NCI-H146 (cell line): ENCODE measurements at regions not wholly inside any gene's neighbourhood (a gene's known extent, or its start where the extent isn't known, plus 50 kb on each side); places are given as distances from the start of the nearest gene placed in this dataset.
"Not testable (repeated sequence)": the region's sequence is repeated elsewhere in the genome, so short reads cannot be mapped to it uniquely, and the experiment has no call there.

Experiments
- DNase-seq: peaks from one replicate; lab custom pipeline; 2025; lab: John Stamatoyannopoulos, UW

DNA sequence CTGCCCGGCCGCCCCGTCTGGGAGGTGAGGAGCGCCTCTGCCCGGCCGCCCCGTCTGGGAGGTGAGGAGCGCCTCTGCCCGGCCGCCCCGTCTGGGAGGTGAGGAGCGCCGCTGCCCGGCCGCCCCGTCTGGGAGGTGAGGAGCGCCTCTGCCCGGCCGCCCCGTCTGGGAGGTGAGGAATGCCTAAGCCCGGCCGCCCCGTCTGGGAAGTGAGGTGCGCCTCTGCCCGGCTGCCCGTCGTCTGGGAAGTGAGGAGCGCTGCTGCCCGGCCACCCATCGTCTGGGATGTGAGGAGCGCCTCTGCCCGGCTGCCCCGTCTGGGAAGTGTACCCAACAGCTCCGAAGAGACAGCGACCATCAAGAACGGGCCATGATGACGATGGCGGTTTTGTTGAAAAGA, 136.6 kb upstream of the PROKR2 start:
- not testable (repeated sequence) for DNase-seq

DNA sequence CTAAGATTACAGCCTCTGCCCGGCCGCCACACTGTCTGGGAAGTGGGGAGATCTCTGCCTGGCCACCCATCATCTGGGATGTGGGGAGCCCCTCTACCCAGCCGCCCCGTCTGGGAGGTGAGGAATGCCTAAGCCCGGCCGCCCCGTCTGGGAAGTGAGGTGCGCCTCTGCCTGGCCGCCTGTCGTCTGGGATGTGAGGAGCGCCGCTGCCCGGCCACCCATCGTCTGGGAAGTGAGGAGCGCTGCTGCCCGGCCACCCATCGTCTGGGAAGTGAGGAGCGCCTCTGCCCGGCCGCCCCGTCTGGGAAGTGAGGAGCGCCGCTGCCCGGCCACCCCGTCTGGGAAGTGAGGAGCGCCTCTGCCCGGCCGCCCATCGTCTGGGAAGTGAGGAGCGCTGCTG, 135.9 kb upstream of the PROKR2 start:
- DNase-seq, result not testable (repeated sequence)

DNA sequence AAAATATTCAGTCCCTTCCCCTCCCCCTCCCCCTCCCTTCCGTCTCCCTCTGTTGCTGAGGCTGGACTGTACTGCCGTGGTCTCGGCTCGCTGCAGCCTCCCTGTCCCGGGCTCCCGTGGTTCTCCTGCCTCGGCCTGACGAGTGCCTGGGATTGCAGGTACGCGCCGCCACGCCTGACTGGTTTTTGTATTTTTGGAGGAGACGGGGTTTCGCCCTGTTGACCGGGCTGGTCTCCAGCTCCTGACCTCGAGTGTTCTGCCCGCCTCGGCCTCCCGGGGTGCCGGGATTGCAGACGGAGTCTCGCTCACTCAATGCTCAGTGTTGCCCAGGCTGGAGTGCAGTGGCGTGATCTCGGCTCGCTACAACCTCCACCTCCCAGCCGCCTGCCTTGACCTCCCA, 135.5 kb upstream of the PROKR2 start:
- DNase-seq, result not testable (repeated sequence)

DNA sequence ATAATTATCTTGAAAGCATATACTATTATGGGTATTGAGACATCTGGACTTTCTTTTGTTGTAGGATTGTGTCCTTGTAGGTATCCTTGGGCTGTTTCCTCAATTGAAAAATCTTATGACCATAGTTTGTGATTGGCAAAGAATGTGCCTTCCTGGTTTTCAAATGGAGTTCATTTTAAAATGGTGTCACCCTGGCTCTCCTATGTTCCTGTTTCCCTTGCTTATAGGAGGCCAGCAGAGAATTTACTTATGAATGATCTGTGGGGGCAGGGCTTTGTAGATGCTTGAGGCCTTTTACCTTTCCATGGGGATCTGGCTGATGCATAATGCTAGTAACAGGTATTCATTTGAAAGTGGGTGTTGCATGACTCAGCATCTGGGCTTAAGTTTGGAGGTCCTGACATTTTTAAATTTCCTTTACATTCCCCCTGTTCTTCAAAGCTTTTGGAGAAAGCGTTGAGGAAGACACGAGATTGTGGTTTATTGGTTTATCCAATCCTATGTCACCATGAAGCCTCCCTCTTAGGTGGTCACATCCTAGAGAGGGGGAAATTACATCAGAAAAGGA, 135.0 kb upstream of the PROKR2 start:
- no peak for DNase-seq

DNA sequence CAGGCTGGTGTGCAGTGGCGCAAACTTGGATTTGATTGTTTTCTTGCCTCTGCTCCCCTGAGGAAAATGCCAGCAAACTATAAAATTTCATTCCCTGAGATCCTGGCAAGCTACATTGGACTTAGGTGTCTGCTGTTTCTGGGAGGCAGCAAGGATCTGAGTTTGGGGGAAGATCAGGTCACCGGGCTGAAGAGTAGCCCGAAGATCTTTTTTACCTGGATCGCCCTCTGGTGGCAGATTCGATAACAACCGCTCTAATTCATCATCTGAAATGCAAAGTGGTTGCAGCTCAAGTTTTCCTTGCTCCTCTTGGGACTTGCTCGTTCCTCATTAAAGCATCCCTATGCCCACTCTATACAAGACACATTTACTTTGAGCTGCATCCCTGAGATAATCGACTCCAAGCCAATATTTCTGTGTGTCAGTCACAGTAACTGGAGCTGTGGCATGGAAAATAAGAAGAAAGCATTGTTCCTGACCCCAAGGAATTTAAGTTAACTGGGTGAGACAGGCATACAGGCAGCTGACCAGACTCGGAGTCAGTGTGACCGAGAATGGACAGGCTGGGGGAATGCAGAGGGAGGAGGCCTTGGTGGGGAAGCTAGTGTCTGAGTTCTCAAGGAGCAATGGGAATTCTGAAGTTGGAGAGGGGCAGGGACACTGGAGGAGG, 131.8 kb upstream of the PROKR2 start:
- peak; percentile 37 for DNase-seq

DNA sequence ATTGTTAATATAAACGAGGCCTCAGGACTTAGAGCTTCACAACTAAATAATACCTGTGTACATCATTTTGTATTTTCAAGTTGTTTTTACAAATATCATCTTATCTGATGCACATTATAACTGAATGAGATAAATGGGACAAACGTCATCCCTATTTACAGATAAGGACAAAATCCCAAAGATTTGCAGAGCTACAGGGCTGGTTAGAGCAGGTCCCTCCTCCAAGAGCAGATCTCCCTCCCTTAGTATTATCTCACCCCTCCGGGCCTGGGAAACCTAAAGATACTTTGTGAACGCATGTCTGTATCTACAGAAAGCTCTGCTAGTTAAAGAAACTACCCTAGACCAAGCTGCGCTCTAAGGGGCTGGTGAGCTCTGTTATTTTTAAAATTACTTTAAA, 130.4 kb upstream of the PROKR2 start:
- DNase-seq, result no peak

DNA sequence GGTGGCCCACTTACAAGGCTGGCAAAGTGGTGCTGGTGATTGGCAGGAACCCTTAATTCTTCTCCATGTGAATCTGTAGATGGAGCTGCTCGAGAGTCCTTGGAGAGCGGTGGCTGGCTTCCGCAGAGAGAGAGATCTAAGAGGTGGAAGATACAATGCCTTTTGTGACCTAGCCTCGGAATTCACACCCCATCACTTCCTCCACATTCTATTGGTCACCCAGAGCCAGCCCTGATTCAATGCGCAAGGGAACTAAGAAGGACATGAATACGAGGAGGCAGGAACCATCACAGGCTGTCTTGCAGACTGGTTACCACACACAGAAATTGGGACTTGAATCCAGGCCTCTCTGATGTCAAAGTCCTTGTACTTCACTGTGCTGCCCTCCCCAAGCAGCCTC, 128.9 kb upstream of the PROKR2 start:
- DNase-seq, result no peak

DNA sequence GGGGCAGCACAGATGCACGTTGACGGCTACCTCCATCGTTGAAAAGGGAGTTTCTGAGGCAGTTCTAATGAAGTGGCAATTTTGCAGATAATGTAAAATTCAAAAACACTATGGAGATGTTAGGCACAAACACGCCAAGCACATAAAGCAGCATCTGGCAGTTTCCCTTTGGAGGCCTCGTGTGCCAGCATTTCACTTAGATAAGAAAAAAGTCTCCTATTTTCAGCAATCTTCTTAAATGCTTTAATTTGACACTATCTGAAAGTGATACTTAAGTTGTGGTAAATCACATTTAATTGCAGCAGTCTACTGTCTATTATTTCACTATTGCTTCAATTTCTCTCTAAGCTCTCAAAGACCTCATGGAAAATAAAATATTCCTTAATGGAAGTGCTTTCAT, 125.3 kb upstream of the PROKR2 start:
- no peak for DNase-seq

DNA sequence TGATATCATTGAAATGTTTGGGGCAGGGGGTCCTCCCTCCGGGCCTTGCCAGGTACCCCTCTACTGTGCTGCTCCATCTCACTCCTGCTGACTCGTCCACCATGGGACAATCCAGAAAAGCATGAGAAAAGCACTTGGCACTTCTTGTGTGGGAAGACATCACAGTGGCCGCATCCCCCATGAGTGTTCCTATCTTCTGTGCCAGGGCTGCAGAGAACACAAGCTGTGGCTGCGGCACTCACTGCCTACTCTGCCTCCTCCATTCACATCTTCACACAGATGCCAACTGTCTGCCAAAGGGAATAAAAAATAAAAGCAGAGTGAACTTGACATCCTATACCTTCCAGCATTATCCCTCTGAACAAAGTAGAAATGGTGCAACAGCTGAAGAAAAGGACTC, 117.4 kb upstream of the PROKR2 start:
- DNase-seq, result no peak

DNA sequence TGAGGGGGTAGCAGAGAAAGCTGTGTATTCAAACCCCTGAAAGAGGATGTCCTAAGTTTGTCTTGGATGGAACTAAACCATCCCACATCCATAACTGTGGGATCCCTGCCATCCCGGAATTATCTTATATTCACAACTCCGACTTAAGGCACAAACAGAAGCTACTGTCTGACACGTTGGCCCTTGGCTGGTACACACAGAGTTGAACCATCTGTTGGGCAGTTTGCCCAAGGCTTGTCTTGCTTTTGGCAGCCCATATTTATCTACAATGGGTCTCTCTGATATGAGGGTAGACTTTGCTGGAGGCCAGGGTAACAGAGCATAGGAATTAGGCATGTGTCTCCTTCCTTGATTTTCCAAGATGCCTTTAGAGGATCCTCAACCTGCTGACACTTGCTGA, 116.6 kb upstream of the PROKR2 start:
- DNase-seq, result no peak

DNA sequence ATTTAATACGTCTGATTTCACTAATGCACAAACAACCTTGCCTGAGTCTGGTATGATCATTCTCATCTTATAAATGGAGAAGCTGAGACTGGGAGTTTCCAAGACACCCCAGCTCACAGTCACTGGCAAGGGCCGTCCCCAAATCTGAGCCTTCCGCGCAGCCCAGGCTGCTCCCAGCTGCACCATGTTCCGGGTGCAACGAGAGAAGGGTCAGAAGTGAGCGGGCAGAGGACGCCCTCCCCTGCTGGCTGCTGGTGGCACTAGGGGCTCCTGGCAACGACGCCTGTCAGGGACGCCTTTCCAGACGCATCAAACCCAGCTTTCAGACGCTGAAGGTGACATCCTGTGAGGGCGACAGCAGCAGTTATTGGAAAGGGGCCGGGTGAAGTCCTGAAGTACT, 115.3 kb upstream of the PROKR2 start:
- no peak for DNase-seq

DNA sequence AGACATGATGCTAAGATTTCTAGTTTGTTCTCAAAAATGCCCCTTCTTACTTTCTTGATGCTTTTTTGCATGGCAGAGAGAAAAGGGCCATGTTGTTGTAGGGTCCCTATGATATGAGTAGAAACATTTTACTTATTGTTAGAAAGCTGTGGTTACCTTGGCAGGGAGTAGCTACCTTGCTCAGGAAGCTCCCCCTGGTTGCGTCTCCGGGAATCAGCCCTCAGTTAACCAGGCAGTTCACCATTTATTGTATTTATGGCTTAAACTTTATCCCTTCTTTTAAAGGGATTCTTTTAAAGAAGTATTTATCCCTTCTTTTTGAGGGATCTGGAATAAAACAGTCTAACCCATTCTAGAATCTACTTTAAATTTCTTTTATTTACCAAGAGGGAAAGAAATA, 113.9 kb upstream of the PROKR2 start:
- no peak for DNase-seq

DNA sequence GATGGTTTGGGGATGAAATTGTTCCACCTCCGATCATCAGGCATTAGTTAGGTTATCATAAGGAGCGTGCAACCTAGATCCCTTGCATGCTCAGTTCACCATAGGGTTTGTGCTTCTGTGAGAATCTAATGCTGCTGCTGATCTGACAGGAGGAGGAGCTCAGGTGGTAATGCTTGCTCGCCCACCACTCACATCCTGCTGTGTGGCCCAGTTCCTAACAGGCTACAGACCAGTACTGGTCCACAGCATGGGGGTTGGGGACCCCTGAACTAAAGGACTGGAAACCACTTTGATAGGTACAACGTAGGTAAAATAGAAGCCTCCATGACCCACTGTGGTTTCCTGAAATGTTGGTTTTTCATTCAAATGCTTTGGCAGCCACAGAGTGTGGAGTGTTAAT, 109.3 kb upstream of the PROKR2 start:
- no peak for DNase-seq

DNA sequence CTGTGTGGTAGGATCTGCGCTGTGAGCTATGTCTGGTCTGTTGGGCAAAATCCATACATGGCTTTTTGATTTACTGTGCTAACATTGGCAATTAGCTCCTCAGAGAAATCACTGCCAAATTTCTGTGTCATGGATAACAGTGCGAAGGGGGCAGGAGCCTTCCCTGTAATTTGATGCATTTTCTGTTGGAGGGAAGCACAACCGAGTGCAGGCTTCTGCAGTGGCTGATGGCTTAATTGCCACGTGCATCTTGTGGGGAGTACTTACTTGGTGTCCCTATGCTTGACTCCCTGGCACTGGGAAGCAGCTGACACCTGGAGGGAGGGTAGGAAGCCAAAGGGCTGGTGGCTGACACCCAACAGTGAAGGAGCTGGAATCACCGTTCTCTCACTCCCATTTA, 99.3 kb upstream of the PROKR2 start:
- DNase-seq, result no peak

DNA sequence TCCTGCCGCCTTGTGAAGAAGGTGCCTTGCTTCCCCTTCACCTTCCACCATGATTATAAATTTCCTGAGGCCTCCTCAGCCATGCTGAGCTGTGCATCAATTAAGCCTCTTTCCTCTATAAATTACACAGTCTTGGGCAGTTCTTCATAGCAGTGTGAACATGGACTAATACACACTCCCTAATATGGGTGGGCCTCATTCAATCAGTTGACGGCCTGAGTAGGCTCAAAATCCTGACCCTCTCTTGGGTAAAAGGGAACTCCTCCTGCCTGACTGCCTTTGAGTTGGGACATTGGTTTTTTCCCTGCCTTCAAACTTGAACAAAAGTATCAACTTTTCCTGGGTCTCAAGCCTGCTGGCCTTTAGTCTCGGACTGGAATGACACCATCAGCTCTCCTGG, 96.6 kb upstream of the PROKR2 start:
- DNase-seq, result no peak

DNA sequence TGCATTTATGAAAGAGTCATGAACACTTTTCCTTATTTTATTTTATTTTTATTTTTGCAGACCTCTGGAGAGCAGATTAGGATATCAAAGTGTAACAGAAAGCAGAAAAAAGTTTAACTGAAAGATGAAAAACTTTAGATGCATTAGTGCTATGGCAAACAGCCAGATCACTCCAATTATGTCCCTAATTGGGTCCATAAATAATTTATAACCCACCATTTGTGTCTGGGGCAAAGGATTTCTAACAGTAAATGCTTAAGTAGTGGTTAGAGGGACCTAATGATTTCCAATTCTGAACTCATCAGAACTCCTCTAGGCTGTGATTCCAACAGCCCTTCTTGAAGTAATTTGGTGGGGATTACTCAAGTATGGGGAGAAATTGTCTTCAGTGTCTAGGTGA, 93.7 kb upstream of the PROKR2 start:
- DNase-seq, result no peak

DNA sequence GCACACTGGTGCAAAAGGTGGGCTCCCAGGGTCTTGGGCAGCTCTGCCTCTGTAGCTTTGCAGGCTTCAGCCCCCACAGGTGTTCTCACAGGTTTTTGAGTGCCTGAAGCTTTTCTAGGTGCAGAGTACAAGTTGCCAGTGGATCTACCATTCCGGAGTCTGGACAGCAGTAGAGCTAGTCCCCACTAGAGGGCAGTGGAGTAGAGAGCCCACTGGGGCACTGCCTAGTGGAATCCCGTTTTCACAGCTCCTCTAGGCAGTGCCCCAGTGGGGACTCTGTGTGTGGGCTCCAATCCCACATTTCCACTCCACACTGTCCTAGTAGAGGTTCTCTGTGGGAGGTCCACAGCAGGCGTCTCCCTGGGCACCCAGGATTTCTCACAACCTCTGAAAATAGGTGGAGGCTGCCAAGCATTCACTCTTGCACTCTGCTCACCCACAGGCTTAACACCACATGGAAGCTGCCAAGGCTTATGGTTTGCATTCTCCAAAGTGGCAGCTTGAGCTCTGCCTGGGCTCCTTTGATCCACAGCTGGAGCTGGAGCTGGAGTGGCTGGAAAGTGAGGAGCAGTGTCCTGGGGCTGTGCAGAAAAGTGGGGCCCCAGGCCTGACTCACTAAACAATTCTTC, 86.3 kb upstream of the PROKR2 start:
- peak; percentile 13 for DNase-seq

DNA sequence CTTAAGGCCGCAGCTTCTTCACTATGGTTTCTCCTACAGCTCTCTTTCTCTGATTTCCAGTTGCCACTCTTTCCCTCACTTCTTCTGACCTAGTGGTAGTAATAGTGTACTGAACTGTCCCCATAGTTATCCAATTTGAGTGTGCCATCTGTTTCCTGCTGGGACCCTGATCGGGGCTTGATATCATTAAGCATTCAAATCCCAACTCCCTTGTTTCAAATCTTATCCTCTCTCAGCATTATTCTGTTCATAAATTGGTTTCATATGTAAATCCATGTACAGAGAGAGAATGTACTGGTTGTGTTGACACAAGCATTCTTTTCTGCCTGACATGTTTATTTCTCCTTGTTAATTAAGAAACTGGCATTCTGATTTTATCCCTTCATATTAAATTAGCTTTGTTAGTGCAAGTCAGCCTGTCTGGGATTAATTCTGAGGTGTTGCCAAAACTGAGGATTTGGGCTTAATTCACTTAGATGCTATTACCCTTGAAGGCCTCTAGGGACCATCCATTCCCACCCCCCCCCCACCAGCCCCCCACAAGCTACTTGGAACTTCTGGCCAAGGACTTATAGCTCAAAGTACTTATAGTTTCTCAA, 84.6 kb upstream of the PROKR2 start:
- no peak for DNase-seq

DNA sequence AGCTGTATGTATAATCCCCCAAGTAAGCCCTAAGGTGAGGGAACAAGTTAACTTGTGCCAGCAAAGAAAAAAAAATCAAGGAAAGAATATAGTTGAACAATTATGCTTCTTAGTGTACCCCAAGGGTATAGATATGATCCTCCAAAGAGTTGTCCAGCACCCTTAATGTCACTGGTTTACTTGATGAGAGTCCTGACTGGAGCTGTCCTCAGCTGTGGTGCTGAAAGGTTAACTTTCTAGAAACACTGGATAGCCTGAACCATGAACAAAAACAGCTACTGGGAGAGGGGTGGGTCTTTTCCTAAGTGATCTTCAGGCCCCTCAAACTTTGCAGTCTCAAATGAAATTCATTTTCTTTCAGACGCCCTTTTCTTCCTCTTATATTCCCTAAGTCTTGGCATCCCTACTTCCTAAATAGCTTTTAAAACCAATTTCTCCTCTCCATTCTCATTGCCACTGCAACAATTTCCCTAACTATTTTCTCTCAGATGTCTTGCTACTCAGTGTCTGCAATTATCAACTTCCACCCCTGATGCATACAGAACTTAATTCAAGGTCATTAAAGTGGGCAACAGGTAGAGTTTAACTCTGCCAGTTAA, 83.5 kb upstream of the PROKR2 start:
- DNase-seq, result no peak

DNA sequence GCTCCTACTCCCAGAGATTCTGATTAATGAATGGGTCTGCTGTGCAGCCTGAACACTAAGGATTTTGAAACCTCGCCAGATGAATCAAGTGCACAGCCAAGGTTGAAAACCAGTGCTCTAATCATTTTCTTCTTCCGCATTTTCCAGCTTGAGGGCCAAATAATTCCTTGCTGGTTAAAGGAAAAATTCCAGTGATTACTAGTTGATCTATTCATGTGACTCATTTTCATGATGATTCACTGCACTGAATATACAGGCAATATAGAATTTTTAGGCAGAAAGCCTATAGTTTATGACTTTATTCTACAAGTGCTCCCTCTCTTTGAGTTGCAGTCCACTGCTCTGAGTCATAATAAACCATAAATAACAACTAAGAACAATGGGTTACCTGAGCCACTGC, 80.6 kb upstream of the PROKR2 start:
- no peak for DNase-seq

DNA sequence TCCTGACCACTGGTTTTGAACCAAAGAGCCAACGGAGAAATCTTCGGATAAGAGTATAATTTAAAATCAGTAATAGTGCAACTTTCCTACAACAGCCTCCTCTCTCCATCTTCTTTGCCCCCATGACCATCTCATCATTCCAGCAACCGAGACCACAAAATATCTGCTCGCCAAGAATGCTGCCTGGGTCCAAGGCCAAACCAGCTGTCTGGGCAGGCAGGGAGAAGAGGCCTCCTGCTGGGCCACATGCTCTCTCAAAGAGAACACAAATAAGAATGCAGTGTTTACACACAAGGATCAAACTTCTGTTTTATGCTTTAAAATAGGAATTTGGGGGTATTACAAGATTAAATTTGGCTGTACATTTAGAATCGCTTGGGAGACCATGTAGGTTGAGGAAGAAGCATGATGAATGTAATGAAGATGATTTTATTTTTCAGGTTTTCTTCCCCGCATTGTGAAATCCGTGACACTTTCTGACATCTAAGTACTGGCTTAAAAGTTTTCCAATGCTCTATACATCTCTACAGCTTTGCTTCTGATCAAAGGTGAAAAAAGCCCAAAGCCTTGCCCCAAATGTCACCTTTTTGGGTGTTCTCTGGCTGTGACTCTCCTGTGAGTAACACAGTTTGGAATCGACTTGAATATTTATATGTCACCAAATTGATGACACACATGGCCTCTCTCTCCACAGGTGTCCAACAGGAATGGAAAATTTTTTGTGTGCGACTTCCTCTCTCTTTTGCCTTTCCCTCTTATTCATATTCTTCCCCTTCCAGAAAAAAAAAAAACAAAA, 79.4 kb upstream of the PROKR2 start:
- DNase-seq, result no peak

DNA sequence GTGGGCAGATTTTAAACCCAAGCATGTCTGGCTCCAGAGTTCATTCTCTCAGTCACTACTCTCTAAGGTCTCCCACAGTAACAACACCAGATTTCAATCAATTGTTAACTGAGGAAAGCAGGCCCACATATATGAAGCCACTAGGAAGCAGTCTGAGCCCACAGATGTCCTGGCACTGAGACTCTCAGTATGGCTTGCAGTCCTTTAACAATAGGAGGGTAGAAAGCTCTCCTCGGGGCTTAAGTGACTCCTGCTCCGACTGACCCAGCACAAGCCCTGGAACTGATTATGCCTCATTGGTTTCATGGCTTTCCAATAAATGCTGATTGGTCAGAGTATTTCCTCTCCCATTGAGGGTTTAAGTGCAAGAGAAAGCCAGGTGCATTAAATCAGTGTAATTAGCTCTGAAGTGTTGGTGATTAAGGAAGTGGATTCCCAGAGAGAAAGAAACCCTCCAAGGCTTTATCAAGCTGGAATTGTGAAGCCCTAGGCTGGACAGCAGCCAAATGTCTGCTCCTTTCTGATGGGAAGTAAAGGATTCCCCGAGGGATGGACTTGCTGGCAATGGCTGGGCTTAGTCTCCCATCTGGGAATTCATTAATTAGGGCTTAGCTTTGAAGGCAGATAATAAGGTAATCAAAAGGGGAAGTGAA, 76.6 kb upstream of the PROKR2 start:
- no peak for DNase-seq
